ENCODE measurements at regions not wholly inside any gene's neighbourhood (a gene's known extent, or its start where the extent isn't known, plus 50 kb on each side); places are given as distances from the start of the nearest gene placed in this dataset.

DNA sequence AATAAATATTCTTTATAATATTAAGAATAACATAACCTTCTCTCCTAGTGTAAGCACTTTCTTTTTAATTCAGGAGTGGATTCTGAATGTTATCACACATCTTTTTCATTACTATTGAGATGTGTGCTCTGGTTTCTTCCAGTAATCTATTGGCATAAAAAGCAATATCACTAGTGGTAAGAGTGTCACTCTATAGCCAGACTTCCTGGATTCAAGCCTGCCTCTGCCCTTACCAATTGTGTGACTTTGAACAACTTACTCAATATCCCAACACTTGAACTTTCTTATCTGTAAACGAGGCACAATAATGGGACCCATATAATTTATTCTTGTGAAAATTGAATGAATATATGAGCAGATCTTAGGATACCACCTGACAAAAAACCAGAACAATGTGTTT is 71.0 kb downstream of the SEM1 start:
- no peak for DNase-seq (ENCODE audit: low spot score)

DNA sequence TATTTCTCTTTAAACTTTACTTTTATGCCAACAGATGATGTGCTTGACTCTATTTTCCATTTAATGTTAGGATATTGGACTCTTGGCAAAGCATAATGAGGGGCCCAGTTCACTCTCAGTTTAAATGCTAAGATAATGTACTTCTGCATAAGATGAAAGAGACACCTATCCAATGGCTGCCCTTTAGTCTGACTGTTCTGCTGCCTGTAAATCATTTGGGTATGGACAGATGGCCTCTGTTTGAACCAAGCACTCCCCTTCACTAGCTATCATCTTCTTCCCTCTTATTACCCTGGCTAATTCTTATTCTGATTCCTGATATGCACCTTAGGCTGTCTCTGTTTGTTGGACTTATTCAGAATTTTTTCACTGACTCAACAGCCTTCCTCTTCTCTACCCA is 72.1 kb downstream of the SEM1 start:
- DNase-seq (ENCODE audit: low spot score), result no peak

GRCh38 chr7:96636979-96637378 is 72.7 kb downstream of the SEM1 start:
- no peak for DNase-seq (ENCODE audit: low spot score)

DNA sequence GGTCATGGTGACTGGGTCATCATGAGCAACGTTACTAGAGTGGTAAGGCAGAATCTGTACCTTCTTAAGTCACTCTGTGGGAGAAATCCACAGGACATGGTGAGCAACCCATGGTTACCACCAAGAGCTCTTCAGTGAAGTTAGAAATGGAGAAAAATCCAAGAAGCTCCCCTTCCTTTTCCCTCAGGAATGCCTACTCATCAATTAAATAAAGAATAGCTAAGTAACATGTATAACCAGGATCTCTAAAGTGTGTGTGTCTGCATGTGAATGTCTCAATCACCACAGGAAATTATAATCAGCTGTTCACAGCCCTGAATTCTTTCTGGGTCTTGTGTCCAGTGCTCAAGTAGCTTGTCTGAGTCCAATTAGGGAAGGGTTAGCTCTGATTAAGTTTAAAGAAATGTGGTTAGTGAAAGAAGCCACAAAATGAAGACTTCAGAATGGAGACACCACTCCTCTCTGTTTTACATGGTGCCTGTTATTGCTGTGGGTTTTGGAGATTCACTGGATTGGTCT is 73.2 kb downstream of the SEM1 start:
- DNase-seq (ENCODE audit: low spot score), result no peak

DNA sequence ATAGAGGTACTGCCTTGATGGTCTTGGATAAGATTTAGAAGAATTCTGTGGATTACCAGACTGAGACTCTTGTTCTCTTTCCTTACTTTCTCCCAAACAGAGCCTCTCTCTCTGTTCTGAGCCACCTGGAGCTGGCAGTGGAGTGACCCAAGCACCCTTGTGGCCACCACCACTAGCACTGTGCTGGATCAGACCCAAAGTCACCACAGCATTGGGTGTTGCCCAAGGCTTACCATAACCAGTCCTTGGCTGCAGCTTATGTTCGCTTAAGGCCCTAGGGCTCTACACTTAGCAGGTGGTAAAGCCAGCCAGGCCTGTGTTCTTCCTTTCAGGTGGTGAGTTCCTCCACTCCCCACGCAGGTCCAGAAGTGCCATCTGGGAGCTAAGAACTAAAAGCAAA is 79.8 kb downstream of the SEM1 start:
- DNase-seq (ENCODE audit: low spot score), result no peak

DNA sequence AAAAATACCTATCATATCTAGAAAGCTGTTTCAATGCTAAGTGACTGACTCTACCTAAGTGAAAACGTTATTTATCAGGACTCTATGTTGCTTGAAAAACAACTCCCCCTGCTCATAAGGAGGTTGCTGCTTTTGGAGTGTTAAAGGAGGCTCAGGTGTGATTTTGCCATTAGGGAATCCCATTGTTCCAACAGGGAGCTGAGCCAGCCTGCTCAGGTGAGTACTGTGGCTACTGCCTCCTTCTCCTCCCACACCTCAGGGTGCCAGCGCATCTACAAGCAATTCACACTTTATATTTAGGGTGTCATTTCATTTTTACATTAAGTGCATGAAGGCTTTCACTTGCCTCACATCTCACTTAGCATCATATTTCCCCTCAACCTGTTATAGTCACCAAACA is 84.7 kb downstream of the SEM1 start:
- no peak for DNase-seq (ENCODE audit: low spot score)

DNA sequence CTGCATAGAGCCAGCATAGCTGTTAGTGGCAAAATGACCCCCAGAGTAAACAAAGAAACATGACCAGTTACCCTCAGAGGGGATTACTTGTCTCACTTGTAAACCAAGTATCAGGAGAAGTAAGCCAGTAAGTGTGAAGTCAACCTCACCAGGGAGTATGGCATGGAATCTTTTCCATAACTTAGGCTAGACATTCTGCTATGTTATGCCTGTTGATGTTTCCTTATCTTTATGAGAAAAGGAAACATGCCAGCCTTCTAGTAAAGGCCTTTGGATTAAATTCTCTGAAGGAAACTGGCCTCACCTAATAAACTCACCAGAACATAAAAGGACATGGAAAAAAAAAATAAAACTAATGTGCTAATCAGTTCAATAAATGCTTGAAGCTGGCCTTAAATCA is 87.7 kb downstream of the SEM1 start:
- DNase-seq (ENCODE audit: low spot score), result no peak

DNA sequence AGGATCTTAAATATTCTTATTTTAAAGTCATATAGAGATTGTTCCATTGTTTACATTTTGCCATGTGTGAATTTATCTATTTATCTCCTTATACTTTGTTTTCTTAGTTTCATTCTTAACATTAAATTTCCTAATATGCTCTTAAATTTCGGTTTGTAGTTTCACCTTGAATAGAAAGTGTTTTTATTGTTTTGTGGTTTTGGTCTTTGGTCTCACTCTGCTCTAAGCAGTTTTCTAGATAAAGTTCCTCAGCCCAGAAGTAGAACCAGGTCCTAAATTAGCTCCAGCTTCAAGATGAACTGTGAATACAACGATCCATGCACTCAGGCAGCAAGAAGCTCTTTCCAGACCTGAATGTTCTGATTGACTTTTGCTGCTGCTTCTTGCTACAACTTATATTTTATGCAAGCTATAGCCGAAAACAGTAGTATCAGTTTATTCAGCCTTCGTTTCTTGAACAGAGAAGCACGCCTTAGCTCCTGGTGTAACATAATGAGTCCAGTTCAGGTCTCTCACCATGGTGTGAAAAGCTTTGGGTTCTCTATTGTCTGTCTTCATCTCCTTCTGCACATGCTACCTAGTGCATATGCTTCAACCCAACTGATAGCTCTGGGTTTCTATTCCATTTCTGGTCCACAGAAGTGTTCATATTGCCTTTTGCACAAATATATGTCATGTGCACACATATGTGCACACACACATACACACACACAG is 95.3 kb downstream of the SEM1 start:
- DNase-seq (ENCODE audit: low spot score), result no peak

- no peak for DNase-seq (ENCODE audit: low spot score)
Observed at GRCh38 chr7:96612034-96612433, 97.6 kb downstream of the SEM1 start.

DNA sequence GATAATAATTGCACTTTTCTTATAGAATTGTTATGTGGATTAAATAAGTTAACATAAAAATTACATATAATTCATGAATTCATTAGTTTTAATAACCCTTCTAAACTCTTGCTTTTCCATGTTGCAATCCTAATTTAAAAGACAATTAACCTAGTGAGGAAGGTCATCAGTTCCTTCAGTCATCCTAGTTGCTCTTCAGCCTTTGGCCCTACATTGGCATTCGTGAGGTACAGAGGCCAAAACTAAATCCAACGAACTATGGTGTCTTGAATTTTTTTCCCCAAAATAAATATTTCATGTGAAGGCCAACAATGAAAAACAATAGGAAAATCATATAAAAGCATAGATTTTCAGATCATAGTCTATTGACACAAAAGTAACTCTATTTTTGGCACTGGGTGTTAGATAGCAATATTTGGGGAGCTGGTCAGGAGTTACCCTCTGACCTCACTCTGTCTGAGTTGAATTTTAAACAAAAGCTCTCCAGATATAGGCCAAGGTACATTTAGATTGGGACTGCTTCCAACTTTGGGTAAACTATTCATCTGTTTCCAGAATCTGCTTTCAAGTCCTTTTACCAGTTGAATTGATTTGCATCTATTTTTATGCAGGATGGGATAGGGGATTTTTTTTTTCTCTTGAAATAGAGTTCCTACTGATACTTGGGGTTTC is 104.5 kb downstream of the SEM1 start:
- no peak for DNase-seq (ENCODE audit: low spot score)

DNA sequence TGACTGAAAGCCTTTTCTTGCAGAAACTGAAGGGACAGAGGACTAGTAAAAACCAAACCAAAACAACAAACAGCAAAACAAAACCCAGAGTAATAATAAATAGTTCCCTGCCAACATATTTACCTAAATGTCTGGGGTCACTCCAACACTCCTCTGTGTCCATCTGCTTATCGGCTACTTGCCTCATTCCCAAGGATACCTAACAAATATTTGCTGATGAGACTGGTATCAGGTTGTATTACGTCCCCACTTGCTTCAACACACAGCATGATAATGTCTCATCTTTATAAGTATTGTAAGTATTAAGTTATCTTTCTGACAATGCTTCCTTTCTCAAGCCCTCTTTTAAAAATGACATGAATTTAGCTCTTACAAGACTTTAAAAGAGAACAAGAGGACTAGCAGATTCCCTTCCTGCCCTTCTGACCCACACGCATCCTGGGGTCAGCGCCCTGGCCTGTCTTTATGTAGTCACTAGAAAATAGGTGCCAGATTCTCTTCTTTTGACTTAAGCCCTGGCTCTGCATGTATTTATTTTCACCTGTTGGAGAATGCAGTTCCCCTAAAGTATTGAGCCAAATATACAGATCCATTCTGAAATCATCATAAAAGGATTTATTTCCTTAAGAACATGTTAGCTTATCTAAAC is 110.2 kb downstream of the SEM1 start:
- no peak for DNase-seq (ENCODE audit: low spot score)

DNA sequence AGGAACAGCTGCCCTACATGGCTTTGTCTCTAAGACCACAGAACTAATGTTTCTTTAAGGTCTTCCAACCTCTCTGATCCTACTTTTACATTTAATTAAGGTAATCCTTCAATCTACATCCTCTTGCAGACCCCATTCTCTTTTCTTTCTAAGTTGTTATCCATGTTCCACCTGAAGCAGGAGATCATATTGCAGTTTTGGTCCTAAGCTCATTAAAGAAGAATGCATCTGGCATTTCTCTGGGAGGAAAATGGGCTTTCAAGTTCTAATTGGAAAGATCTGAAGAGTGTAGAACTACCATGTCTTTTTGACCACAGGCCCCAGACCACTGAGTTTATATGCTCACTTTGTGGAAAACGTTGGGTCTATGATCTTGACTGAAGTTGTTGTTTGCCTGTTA is 111.2 kb downstream of the SEM1 start:
- DNase-seq (ENCODE audit: low spot score), result no peak

DNA sequence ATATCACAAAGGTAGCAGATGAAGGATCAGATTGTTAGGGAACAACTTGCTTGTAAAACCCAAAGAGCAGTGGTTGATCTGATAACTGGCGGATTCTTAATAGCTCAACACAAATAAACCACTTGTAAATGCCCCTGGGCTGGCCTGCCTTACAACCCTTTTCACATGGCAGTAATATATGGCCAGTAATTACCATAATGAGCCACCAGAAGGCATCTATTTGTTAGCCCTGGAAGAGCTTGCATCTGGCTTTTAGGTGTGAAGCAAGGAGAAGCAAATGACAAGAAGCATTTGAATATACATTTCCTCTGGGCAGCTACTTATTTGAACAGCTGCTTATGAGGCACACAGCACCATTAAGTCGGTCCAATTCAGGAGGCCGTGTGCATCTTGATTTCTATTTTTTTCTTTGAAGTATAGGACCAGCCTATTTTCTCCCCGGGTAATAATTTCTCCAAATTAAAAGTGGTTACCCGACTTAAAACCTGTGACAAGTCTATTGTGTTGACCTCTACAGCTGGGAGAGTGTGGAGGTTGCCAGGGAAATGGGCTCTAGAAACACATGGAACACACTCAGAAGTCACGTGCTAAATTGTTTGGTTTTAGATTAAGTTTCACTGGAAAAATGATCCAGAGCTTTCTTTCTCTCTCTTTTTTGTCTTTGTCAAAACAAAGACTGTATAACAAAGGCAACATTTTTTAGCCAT is 113.4 kb downstream of the SEM1 start:
- DNase-seq (ENCODE audit: low spot score), result no peak

- no peak for DNase-seq (ENCODE audit: low spot score)
Observed at GRCh38 chr7:96591900-96592676, 117.6 kb downstream of the SEM1 start.

GRCh38 chr7:96591159-96591899 is 118.3 kb downstream of the SEM1 start:
- DNase-seq (ENCODE audit: low spot score), result no peak

GRCh38 chr7:96589038-96589437 is 120.6 kb downstream of the SEM1 start:
- no peak for DNase-seq (ENCODE audit: low spot score)

GRCh38 chr7:96579119-96579518 is 130.5 kb downstream of the SEM1 start:
- no peak for DNase-seq (ENCODE audit: low spot score)

GRCh38 chr7:96578606-96579005 is 131.0 kb downstream of the SEM1 start:
- no peak for DNase-seq (ENCODE audit: low spot score)

- DNase-seq (ENCODE audit: low spot score), result no peak
Observed at GRCh38 chr7:96563409-96563808, 146.2 kb downstream of the SEM1 start.

DNA sequence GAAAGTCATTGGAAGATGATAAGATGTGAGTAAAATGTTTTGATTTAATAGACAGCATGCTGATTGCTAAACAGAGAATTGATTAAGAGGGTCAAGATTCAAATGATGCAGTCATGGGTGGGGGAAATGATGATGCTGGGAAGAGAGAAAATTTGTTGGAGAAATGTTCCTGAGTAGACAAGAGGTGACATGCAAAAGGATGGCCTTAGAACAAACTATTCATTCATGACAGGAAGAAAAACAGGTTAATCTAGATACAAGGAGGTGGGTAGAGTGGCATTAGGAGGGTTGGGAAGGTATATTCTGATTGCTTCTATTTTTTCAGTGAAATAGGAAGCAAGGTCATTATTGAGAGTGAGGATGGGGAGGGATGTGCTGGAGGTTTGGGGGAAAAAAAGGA is 146.7 kb downstream of the SEM1 start:
- no peak for DNase-seq (ENCODE audit: low spot score)

GRCh38 chr7:96562458-96562857 is 147.2 kb downstream of the SEM1 start:
- no peak for DNase-seq (ENCODE audit: low spot score)

Data from putamen (tissue), 1 donor.